ENCODE measurements at regions not wholly inside any gene's neighbourhood (a gene's known extent, or its start where the extent isn't known, plus 50 kb on each side); places are given as distances from the start of the nearest gene placed in this dataset.
"Not testable (repeated sequence)": the region's sequence is repeated elsewhere in the genome, so short reads cannot be mapped to it uniquely, and the experiment has no call there.

DNA sequence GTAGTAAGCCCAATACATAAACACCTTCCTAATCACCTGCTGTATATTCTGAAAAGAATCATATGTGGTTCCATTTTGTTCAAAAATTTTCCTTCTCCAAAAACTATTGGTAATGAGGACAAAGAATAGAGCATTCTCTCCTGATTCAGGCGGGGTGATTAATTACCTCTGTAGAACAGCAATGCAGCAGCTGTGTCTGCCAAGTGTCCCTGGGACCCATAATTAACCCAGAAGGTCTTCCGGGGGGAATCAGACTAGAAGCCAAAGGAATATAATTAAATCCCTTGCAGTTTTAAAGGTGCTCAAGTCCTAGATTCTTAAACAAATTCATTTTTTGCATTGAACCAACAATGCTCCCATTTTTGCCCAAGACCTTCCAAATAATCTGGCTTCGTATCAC, 60.3 kb upstream of the ABLIM1 start:
- H3K27ac ChIP-seq (ENCODE audit: low read length): no peak overlapping the region
- no peaks in the 10 kb centered on the region for H3K9me2 ChIP-seq (replicated peaks; ENCODE audit: insufficient read depth, low read length)
- no peak overlapping the region for H3K4me3 ChIP-seq (ENCODE audit: low read length)
- H3K9me3 ChIP-seq (replicated peaks; ENCODE audit: insufficient read depth, low read length): no peaks in the 10 kb centered on the region
- H3F3A ChIP-seq (ENCODE audit: insufficient read depth, low read length): no peaks in the 10 kb centered on the region
- H3K36me3 ChIP-seq (replicated peaks; ENCODE audit: insufficient read depth, low read length): no peaks in the 10 kb centered on the region
- no peaks in the 10 kb centered on the region for H3K4me1 ChIP-seq (ENCODE audit: low read length)
- H3K27me3 ChIP-seq (replicated peaks; ENCODE audit: insufficient read depth, low read length): no peaks in the 10 kb centered on the region
- no peaks in the 10 kb centered on the region for H4K20me1 ChIP-seq (ENCODE audit: insufficient read depth, low read length)
- no peak overlapping the region for H2AFZ ChIP-seq (ENCODE audit: low read length)
- DNase-seq: no peak
- TF ChIP-seq, protein P1, sequence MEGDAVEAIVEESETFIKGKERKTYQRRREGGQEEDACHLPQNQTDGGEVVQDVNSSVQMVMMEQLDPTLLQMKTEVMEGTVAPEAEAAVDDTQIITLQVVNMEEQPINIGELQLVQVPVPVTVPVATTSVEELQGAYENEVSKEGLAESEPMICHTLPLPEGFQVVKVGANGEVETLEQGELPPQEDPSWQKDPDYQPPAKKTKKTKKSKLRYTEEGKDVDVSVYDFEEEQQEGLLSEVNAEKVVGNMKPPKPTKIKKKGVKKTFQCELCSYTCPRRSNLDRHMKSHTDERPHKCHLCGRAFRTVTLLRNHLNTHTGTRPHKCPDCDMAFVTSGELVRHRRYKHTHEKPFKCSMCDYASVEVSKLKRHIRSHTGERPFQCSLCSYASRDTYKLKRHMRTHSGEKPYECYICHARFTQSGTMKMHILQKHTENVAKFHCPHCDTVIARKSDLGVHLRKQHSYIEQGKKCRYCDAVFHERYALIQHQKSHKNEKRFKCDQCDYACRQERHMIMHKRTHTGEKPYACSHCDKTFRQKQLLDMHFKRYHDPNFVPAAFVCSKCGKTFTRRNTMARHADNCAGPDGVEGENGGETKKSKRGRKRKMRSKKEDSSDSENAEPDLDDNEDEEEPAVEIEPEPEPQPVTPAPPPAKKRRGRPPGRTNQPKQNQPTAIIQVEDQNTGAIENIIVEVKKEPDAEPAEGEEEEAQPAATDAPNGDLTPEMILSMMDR (IDR thresholded peaks at IDR 0.05; ENCODE audit: low read length): no peak
- TF ChIP-seq EZH2phosphoT487 (IDR thresholded peaks at IDR 0.05; ENCODE audit: low read length) (no peak), EZH2 (optimal IDR thresholded peaks at IDR 0.05; ENCODE audit: low read depth, low read length) (no peak)
- H3K9ac ChIP-seq (ENCODE audit: low read length): no peak overlapping the region
- no peaks in the 10 kb centered on the region for H3K79me2 ChIP-seq (ENCODE audit: low read length)
- H3K4me2 ChIP-seq (ENCODE audit: low read depth, low read length): no peak overlapping the region

DNA sequence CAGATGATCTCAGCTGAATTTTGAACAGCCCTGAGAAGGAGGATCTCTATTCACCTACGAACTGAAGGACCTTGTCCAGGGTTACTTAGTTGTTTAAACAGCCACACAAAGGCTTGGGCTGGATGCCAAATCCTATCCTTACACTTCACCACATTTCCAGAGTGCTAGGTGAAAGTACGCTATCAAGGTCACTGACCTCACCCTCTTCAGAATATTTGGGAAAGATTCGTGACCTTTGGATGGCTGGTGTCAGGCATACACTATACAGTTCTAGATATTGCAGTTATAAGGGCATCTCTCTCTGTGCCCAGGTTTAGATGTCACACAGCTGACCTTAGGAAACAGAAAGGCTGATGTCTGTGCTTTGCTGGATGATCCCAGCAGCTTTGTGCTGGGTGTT, 61.2 kb upstream of the ABLIM1 start:
- Histone ChIP-seq H3K4me2 (ENCODE audit: low read depth, low read length) (no peak overlapping the region), H3K4me1 (ENCODE audit: low read length) (no peaks in the 10 kb centered on the region), H3K79me2 (ENCODE audit: low read length) (no peaks in the 10 kb centered on the region), H3K9ac (ENCODE audit: low read length) (no peak overlapping the region), H4K20me1 (ENCODE audit: insufficient read depth, low read length) (no peaks in the 10 kb centered on the region), H3K27me3 (replicated peaks; ENCODE audit: insufficient read depth, low read length) (no peaks in the 10 kb centered on the region), H3K9me2 (replicated peaks; ENCODE audit: insufficient read depth, low read length) (no peaks in the 10 kb centered on the region), H3K4me3 (ENCODE audit: low read length) (no peak overlapping the region), H2AFZ (ENCODE audit: low read length) (no peak overlapping the region), H3K9me3 (replicated peaks; ENCODE audit: insufficient read depth, low read length) (no peaks in the 10 kb centered on the region), H3F3A (ENCODE audit: insufficient read depth, low read length) (no peaks in the 10 kb centered on the region), H3K36me3 (replicated peaks; ENCODE audit: insufficient read depth, low read length) (no peaks in the 10 kb centered on the region), H3K27ac (ENCODE audit: low read length) (no peak overlapping the region)
- DNase-seq: no peak
- TF ChIP-seq EZH2phosphoT487 (IDR thresholded peaks at IDR 0.05; ENCODE audit: low read length) (no peak), EZH2 (optimal IDR thresholded peaks at IDR 0.05; ENCODE audit: low read depth, low read length) (no peak)
- TF ChIP-seq, protein P1 (IDR thresholded peaks at IDR 0.05; ENCODE audit: low read length): no peak

GRCh38 chr10:114720023-114720422, 61.9 kb upstream of the ABLIM1 start:
- H3K9ac ChIP-seq (ENCODE audit: low read length); H3K9me2 ChIP-seq (replicated peaks; ENCODE audit: insufficient read depth, low read length); DNase-seq; H3K4me1 ChIP-seq (ENCODE audit: low read length); H3K27ac ChIP-seq (ENCODE audit: low read length); H3K79me2 ChIP-seq (ENCODE audit: low read length); H3K27me3 ChIP-seq (replicated peaks; ENCODE audit: insufficient read depth, low read length); H3K9me3 ChIP-seq (replicated peaks; ENCODE audit: insufficient read depth, low read length); H3K36me3 ChIP-seq (replicated peaks; ENCODE audit: insufficient read depth, low read length); H3F3A ChIP-seq (ENCODE audit: insufficient read depth, low read length); H2AFZ ChIP-seq (ENCODE audit: low read length); H3K4me3 ChIP-seq (ENCODE audit: low read length); H3K4me2 ChIP-seq (ENCODE audit: low read depth, low read length); H4K20me1 ChIP-seq (ENCODE audit: insufficient read depth, low read length): not testable (repeated sequence)

DNA sequence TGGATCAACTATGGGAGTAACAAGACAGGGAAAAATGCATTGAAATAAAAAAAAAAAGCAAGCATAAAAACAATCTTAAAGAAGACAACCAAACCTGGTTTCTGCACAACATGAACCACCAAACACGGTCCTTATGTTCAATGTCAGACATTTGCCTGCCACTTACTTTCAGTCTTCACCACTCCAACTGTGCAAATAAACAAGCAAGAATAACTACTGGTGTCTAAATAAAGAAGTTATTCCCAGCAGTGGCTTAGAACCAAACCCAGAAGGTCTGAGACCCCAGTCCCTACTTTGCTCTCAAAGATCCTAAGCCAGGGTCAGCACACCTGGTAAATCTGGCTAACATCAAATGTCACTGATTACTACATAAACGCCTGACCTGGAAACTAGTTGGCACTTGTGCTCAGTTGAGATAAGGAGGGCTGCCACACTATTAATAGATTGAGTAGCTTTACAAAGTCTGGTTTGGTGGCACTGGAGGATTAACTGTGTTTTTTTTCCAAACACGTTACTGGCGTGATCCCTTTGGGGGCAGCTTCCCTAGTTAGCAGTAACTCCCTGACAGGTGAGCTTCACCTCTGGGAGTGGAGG, 62.7 kb upstream of the ABLIM1 start:
- Histone ChIP-seq H3K9me3 (replicated peaks; ENCODE audit: insufficient read depth, low read length) (no peaks in the 10 kb centered on the region), H3K4me2 (ENCODE audit: low read depth, low read length) (no peak overlapping the region), H3K36me3 (replicated peaks; ENCODE audit: insufficient read depth, low read length) (no peaks in the 10 kb centered on the region), H3K27ac (ENCODE audit: low read length) (no peak overlapping the region), H3K4me3 (ENCODE audit: low read length) (no peak overlapping the region), H2AFZ (ENCODE audit: low read length) (no peak overlapping the region), H3K79me2 (ENCODE audit: low read length) (no peaks in the 10 kb centered on the region), H3K4me1 (ENCODE audit: low read length) (no peaks in the 10 kb centered on the region), H3K9me2 (replicated peaks; ENCODE audit: insufficient read depth, low read length) (no peaks in the 10 kb centered on the region), H3F3A (ENCODE audit: insufficient read depth, low read length) (no peaks in the 10 kb centered on the region), H4K20me1 (ENCODE audit: insufficient read depth, low read length) (no peaks in the 10 kb centered on the region), H3K27me3 (replicated peaks; ENCODE audit: insufficient read depth, low read length) (no peaks in the 10 kb centered on the region), H3K9ac (ENCODE audit: low read length) (no peak overlapping the region)
- DNase-seq: no peak
- TF ChIP-seq EZH2 (optimal IDR thresholded peaks at IDR 0.05; ENCODE audit: low read depth, low read length): no peak
- no peak for TF ChIP-seq EZH2phosphoT487 (IDR thresholded peaks at IDR 0.05; ENCODE audit: low read length)
- TF ChIP-seq, protein P1 (IDR thresholded peaks at IDR 0.05; ENCODE audit: low read length): no peak

- not testable (repeated sequence) for H4K20me1 ChIP-seq (ENCODE audit: insufficient read depth, low read length); H3K9ac ChIP-seq (ENCODE audit: low read length); DNase-seq; H3K9me2 ChIP-seq (replicated peaks; ENCODE audit: insufficient read depth, low read length); H3K4me2 ChIP-seq (ENCODE audit: low read depth, low read length); H3K27me3 ChIP-seq (replicated peaks; ENCODE audit: insufficient read depth, low read length); H3K4me3 ChIP-seq (ENCODE audit: low read length); H3K27ac ChIP-seq (ENCODE audit: low read length); H3K9me3 ChIP-seq (replicated peaks; ENCODE audit: insufficient read depth, low read length); H3K36me3 ChIP-seq (replicated peaks; ENCODE audit: insufficient read depth, low read length); H3F3A ChIP-seq (ENCODE audit: insufficient read depth, low read length); H3K79me2 ChIP-seq (ENCODE audit: low read length); H2AFZ ChIP-seq (ENCODE audit: low read length); H3K4me1 ChIP-seq (ENCODE audit: low read length)
Measured at GRCh38 chr10:114722136-114722535, 64.1 kb upstream of the ABLIM1 start.
